GM20000 (cell line): ENCODE measurements at regions not wholly inside any gene's neighbourhood (a gene's known extent, or its start where the extent isn't known, plus 50 kb on each side); places are given as distances from the start of the nearest gene placed in this dataset.

Experiments
- DNase-seq: peaks from one replicate; pipeline ENCODE4 v3.0.0; 2012; ENCODE audit warnings: low spot score
- CTCF ChIP-seq: IDR thresholded peaks from 2 replicates; pipeline ENCODE4 v1.5.1; 2012; ENCODE audit warnings: mild to moderate bottlenecking, control low read depth; ENCODE audit errors: extremely low read depth, missing control alignments

GRCh38 chr1:106113851-106114250, 942.6 kb upstream of the PRMT6 start:
- TF ChIP-seq CTCF = no peak

DNA sequence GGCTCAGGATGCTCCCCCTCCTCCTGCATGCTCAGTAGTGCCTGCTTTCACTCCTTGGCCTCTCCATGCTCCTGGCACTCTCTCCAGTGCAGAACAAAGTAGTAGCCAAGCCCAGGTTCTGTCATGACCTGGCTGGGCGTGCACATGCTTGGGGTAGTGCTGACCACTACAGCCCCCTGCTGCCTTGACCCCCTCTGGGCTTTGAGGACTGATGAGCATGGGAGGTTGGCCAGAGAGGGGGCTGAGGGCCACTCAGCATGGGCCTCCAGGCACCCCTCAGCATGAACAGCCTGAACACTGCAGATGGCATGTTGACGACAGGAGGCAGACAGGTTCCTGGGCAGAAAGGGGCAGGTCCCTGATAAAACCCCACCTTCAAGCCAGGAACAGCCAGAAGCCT, 935.7 kb upstream of the PRMT6 start:
- no peak for TF ChIP-seq CTCF
- DNase-seq = no peak

More at GRCh38 chr1:106113851-106114250, 942.6 kb upstream of the PRMT6 start:
- no peak for DNase-seq

GRCh38 chr1:106121728-106122127, 934.7 kb upstream of the PRMT6 start:
- DNase-seq = no peak
- no peak for TF ChIP-seq CTCF

- no peak for TF ChIP-seq CTCF
- DNase-seq = no peak
Observed at GRCh38 chr1:106134561-106134960, 921.9 kb upstream of the PRMT6 start.

- TF ChIP-seq CTCF = no peak
- DNase-seq = no peak
Observed at GRCh38 chr1:106173101-106173500, 883.4 kb upstream of the PRMT6 start.

DNA sequence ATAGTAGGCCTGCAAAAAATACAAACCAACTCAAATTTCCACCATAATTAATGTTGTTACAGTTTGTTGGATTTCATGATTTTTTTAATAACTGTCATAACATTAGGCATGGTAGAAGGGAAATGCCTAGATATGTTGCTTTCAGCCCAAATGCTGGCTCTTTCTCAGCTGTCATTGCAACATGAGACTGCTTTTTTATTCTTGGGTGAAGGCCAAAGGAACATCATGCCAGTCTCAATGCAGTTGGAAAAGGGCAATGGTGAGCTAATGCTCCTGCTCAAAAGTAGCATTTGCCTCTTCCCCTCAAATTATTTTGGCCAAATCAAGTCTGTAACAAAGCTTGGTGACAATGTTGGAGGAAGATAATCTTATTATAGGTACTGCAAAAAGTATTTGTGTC, 877.7 kb upstream of the PRMT6 start:
- no peak for DNase-seq
- no peak for TF ChIP-seq CTCF

- DNase-seq = no peak
- TF ChIP-seq CTCF = no peak
Observed at GRCh38 chr1:106181866-106182265, 874.6 kb upstream of the PRMT6 start.

- no peak for TF ChIP-seq CTCF
- DNase-seq = no peak
Observed at GRCh38 chr1:106185089-106185488, 871.4 kb upstream of the PRMT6 start.
